CD4-positive, alpha-beta T cell (primary cell): ENCODE measurements at regions not wholly inside any gene's neighbourhood (a gene's known extent, or its start where the extent isn't known, plus 50 kb on each side); places are given as distances from the start of the nearest gene placed in this dataset.

Experiments
- ATAC-seq: fragments of 200-7000 bp; cut with Tn5 transposase; one replicate; pipeline ENCODE4 v1.10.0; 2022; ENCODE audit warnings: mild to moderate bottlenecking; ENCODE audit not compliant: poor library complexity
- CTCF ChIA-PET: fragments of 350-600 bp; sonication (Branson Sonifier 250); formaldehyde crosslinking; loops from one replicate; lab custom pipeline; 2021; ENCODE audit warnings: antibody characterized with exemption, inconsistent platforms; lab: Charles Lee
- POLR2A ChIA-PET: fragments of 350-600 bp; sonication (Branson Sonifier 250); formaldehyde crosslinking; loops from one replicate; lab custom pipeline; 2021; ENCODE audit warnings: antibody characterized with exemption, inconsistent platforms; lab: Charles Lee
- DNase-seq, 14 experiments: peaks; one replicate each; pipeline ENCODE4 v3.0.0-alpha.2; 2013 to 2020; ENCODE audit warnings: mixed read lengths in 2 of 14
- H3K27ac ChIP-seq, 2 donors: one replicate each; pipeline versions ENCODE4 v1.5.1 to v1.7.0; 2013; ENCODE audit warnings: low read length in 2 of 2, low read depth in 1 of 2, mild to moderate bottlenecking in 1 of 2
- H3K27me3 ChIP-seq, 2 experiments: 1 replicate in 1 of 2; 2 replicates in 1 of 2; pipeline versions ENCODE4 v1.6.1 to v1.7.0; 2013; ENCODE audit warnings: low read length in 2 of 2, control low read depth in 1 of 2, mild to moderate bottlenecking in 1 of 2, moderate library complexity in 1 of 2; ENCODE audit not compliant: insufficient read depth in 2 of 2, control insufficient read depth in 1 of 2
- H3K36me3 ChIP-seq: one replicate; pipeline ENCODE4 v1.6.1; 2013; ENCODE audit warnings: low read length, control low read depth; ENCODE audit not compliant: insufficient read depth
- H3K4me1 ChIP-seq: one replicate; pipeline ENCODE4 v1.6.1; 2013; ENCODE audit warnings: low read length, control low read depth; ENCODE audit not compliant: insufficient read depth
- H3K4me3 ChIP-seq: one replicate; pipeline ENCODE4 v1.5.1; 2013; ENCODE audit warnings: mild to moderate bottlenecking, low read length, moderate library complexity
- H3K9me3 ChIP-seq, 2 experiments: 1 replicate in 1 of 2; 2 replicates in 1 of 2; pipeline versions ENCODE4 v1.6.1 to v1.7.0; 2013; ENCODE audit warnings: low read length in 2 of 2, mild to moderate bottlenecking in 2 of 2, control low read depth in 1 of 2, moderate library complexity in 1 of 2; ENCODE audit not compliant: control insufficient read depth in 1 of 2, insufficient read depth in 1 of 2
- H3K27ac Mint-ChIP-seq: one replicate; pipeline ENCODE4 v1.8.0; 2020; ENCODE audit warnings: mixed read lengths
- H3K27me3 Mint-ChIP-seq: one replicate; pipeline ENCODE4 v1.8.0; 2021; ENCODE audit warnings: mixed read lengths
- H3K36me3 Mint-ChIP-seq: one replicate; pipeline ENCODE4 v1.8.0; 2021; ENCODE audit warnings: low read depth, mixed read lengths
- H3K4me1 Mint-ChIP-seq: one replicate; pipeline ENCODE4 v1.8.0; 2021; ENCODE audit warnings: low read depth, mixed read lengths
- H3K4me3 Mint-ChIP-seq: one replicate; pipeline ENCODE4 v1.8.0; 2020; ENCODE audit warnings: mild to moderate bottlenecking, mixed read lengths
- H3K9me3 Mint-ChIP-seq: one replicate; pipeline ENCODE4 v1.8.0; 2020; ENCODE audit warnings: mixed read lengths
- intact Hi-C, 2 experiments: fragments of 100-400 bp; cut with DNase I in 1 of 2; cut with micrococcal nuclease in 1 of 2; formaldehyde crosslinking; loops; one replicate each; pipeline versions ENCODE4 v1.15.1 to v1.9.0; 2023 to 2025; cut with DNase I, micrococcal nuclease
- TF ChIP-seq, protein P1 (sequence below): fragments of 200-600 bp; IDR thresholded peaks from one replicate; pipeline ENCODE4 v1.8.0; 2022; ENCODE audit warnings: antibody characterized with exemption, mild to moderate bottlenecking

DNA sequence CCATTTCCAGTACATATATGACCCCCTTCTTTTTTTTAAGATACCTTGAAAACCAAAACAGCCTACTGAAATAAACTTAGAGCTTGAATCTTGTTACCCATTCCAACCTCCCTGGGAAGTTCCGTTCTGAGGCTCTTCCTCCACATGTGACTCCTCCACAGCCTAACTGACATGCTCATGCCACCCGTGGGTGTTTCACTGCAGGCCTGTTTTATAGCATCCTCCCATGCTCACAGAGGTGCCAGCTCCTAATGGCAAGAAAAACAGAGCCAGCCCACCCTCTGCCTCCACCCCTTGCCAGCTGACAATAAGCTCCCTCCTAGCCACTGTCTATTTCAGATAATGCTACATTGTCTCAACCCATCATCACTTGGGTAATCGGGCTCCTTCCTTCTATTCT is 97.6 kb upstream of the E2F8 start:
- H3K4me3 Mint-ChIP-seq = no peak overlapping the region
- H3K4me1 ChIP-seq = no peaks in the 10 kb centered on the region
- H3K4me1 Mint-ChIP-seq = no peaks in the 10 kb centered on the region
- H3K9me3 ChIP-seq = peaks cover 0 to 6% of the 10 kb centered on the region in 2 experiments
- CTCF ChIA-PET = no interaction called here
- peaks cover 0 to 4% of the 10 kb centered on the region in 2 experiments for H3K27me3 ChIP-seq
- ATAC-seq (no peak), DNase-seq (no peak)
- no peak overlapping the region for H3K27ac ChIP-seq
- POLR2A ChIA-PET = no interaction called here
- no peak overlapping the region for H3K27ac Mint-ChIP-seq
- H3K9me3 Mint-ChIP-seq = no peaks in the 10 kb centered on the region
- H3K36me3 ChIP-seq = no peaks in the 10 kb centered on the region
- peaks cover 72% of the 10 kb centered on the region for H3K27me3 Mint-ChIP-seq
- no peaks in the 10 kb centered on the region for H3K36me3 Mint-ChIP-seq
- intact Hi-C loops = no loop called here
- no peak overlapping the region for H3K4me3 ChIP-seq
- TF ChIP-seq, protein P1, sequence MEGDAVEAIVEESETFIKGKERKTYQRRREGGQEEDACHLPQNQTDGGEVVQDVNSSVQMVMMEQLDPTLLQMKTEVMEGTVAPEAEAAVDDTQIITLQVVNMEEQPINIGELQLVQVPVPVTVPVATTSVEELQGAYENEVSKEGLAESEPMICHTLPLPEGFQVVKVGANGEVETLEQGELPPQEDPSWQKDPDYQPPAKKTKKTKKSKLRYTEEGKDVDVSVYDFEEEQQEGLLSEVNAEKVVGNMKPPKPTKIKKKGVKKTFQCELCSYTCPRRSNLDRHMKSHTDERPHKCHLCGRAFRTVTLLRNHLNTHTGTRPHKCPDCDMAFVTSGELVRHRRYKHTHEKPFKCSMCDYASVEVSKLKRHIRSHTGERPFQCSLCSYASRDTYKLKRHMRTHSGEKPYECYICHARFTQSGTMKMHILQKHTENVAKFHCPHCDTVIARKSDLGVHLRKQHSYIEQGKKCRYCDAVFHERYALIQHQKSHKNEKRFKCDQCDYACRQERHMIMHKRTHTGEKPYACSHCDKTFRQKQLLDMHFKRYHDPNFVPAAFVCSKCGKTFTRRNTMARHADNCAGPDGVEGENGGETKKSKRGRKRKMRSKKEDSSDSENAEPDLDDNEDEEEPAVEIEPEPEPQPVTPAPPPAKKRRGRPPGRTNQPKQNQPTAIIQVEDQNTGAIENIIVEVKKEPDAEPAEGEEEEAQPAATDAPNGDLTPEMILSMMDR = no peak

DNA sequence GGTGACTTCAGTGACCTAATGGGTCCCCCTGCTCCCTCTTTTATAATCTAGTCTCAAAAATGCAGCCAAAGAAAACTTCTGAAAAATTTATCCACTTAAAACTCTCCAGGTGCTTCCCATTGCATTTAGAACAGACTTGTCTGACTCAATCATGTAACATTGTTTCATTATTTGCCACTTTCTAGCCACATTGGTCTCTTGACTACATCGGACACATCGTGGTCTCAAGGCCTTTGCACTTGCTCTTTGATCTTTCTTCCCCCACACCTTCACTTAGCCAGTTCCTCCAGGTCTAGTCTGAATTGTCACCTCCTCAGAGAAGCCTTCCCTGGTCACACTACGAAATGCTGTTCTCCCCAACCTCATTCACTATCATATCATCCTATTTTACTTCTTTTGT is 97.0 kb upstream of the E2F8 start:
- Mint-ChIP-seq H3K9me3 (no peaks in the 10 kb centered on the region), H3K27ac (no peak overlapping the region), H3K36me3 (no peaks in the 10 kb centered on the region), H3K4me1 (no peaks in the 10 kb centered on the region), H3K4me3 (no peak overlapping the region), H3K27me3 (peaks cover 66% of the 10 kb centered on the region)
- ATAC-seq = no peak
- Histone ChIP-seq H3K36me3 (no peaks in the 10 kb centered on the region), H3K27me3 (peaks cover 0 to 3% of the 10 kb centered on the region in 2 experiments), H3K9me3 (peaks cover 0 to 6% of the 10 kb centered on the region in 2 experiments), H3K27ac (no peak overlapping the region), H3K4me1 (no peaks in the 10 kb centered on the region), H3K4me3 (no peak overlapping the region)
- DNase-seq = no peak
- intact Hi-C loops = no loop called here
- POLR2A ChIA-PET = no interaction called here
- CTCF ChIA-PET = no interaction called here
- TF ChIP-seq, protein P1 = no peak

DNA sequence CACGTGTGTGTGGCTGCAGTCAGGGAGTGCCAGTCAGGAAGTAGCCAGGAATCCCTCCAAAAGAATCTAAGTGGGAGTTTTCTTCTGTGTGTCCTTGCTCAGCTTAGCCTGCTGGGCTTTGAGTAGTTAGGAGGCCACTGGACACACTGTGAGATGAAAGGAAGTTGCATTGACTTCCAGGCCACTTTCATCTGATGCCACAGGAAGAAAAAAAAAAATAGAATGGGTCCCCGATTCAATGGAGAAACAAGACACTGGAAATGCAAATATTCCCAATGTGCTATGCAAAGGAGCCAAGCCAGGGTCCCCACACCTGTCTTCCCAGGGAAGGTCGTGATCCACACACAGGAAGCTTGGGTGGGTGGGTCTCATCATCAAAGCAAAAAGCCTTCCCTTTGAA is 95.6 kb upstream of the E2F8 start:
- ChIA-PET POLR2A (no interaction called here), CTCF (no interaction called here)
- H3K36me3 Mint-ChIP-seq = no peaks in the 10 kb centered on the region
- DNase-seq (no peak), ATAC-seq (no peak)
- Histone ChIP-seq H3K4me3 (no peak overlapping the region), H3K27me3 (peaks cover 0 to 3% of the 10 kb centered on the region in 2 experiments), H3K36me3 (no peaks in the 10 kb centered on the region), H3K9me3 (peaks cover 0 to 6% of the 10 kb centered on the region in 2 experiments), H3K4me1 (no peaks in the 10 kb centered on the region), H3K27ac (no peak overlapping the region)
- TF ChIP-seq, protein P1 = no peak
- no peaks in the 10 kb centered on the region for H3K4me1 Mint-ChIP-seq
- peaks cover 53% of the 10 kb centered on the region for H3K27me3 Mint-ChIP-seq
- intact Hi-C loops = no loop called here
- no peak overlapping the region for H3K27ac Mint-ChIP-seq
- H3K9me3 Mint-ChIP-seq = no peaks in the 10 kb centered on the region
- H3K4me3 Mint-ChIP-seq = no peak overlapping the region
